Ovary (tissue), 7 donors: ENCODE measurements at regions not wholly inside any gene's neighbourhood (a gene's known extent, or its start where the extent isn't known, plus 50 kb on each side); places are given as distances from the start of the nearest gene placed in this dataset.

Experiments
- DNase-seq, 5 donors: peaks; one replicate each; pipeline ENCODE4 v3.0.0-alpha.2; 2019 to 2020
- H3K27ac ChIP-seq, 2 donors: fragments of 200-600 bp; one replicate each; pipeline versions ENCODE4 v1.5.1 to v1.8.0; 2019 to 2022
- H3K27me3 ChIP-seq: fragments of 200-600 bp; one replicate; pipeline ENCODE4 v1.8.0; 2022
- H3K36me3 ChIP-seq: fragments of 200-600 bp; sonication (generic); one replicate; pipeline ENCODE4 v1.5.1; 2019
- H3K4me1 ChIP-seq: one replicate; pipeline ENCODE4 v1.8.1; 2013; ENCODE audit warnings: mild to moderate bottlenecking, moderate library complexity; ENCODE audit not compliant: insufficient read depth
- H3K4me3 ChIP-seq: fragments of 200-600 bp; sonication (generic); one replicate; pipeline ENCODE4 v1.5.1; 2017
- H3K9me3 ChIP-seq, 2 donors: fragments of 200-600 bp in 1 of 2; sonication (generic) in 1 of 2; one replicate each; pipeline versions ENCODE4 v1.5.1 to v1.8.1; 2013 to 2019; ENCODE audit warnings: mild to moderate bottlenecking in 1 of 2, moderate library complexity in 1 of 2
- EP300 ChIP-seq: sonication (generic); formaldehyde crosslinking; IDR thresholded peaks from one replicate; pipeline ENCODE4 v1.6.1; 2017; ENCODE audit warnings: antibody characterized with exemption
- POLR2A ChIP-seq: fragments of 450-650 bp; IDR thresholded peaks from one replicate; pipeline ENCODE4 v1.6.1; 2017; ENCODE audit warnings: antibody characterized with exemption, mild to moderate bottlenecking, moderate library complexity
- WGBS, 3 donors: extraction: QIAGEN DNeasy Blood & Tissue Kit in 1 of 3; methylation state at CpG; one replicate each; pipeline versions ENCODE4 v1.1.5 to v1.1.7; 2013 to 2017; 5-methylcytosine and 5-hydroxymethylcytosine counted together
- intact Hi-C, 4 donors: fragments of 100-400 bp; cut with DNase I; formaldehyde crosslinking; loops; one replicate each; pipeline versions ENCODE4 v1.11.0 to v1.15.1; 2022 to 2023
- TF ChIP-seq, protein P1 (sequence below), 3 donors: fragments of 450-650 bp in 2 of 3; fragments of 200-600 bp in 1 of 3; IDR thresholded peaks; one replicate each; pipeline versions ENCODE4 v1.5.1 to v1.8.0; 2016 to 2022; ENCODE audit warnings: antibody characterized with exemption in 3 of 3, mild to moderate bottlenecking in 1 of 3
- donor health status: DM: no; HTN: no; CAD: no; lungs with moderate emphysema.
- donor health status: DM: no; HTN: no; CAD: no.
- donor health status: Bipolar disorder and iron deficiency.
- donor health status: DM: no; HTN: no; CAD: no.
- donor health status: DM: yes; HTN: yes; CAD: no.

- TF ChIP-seq, protein P1, sequence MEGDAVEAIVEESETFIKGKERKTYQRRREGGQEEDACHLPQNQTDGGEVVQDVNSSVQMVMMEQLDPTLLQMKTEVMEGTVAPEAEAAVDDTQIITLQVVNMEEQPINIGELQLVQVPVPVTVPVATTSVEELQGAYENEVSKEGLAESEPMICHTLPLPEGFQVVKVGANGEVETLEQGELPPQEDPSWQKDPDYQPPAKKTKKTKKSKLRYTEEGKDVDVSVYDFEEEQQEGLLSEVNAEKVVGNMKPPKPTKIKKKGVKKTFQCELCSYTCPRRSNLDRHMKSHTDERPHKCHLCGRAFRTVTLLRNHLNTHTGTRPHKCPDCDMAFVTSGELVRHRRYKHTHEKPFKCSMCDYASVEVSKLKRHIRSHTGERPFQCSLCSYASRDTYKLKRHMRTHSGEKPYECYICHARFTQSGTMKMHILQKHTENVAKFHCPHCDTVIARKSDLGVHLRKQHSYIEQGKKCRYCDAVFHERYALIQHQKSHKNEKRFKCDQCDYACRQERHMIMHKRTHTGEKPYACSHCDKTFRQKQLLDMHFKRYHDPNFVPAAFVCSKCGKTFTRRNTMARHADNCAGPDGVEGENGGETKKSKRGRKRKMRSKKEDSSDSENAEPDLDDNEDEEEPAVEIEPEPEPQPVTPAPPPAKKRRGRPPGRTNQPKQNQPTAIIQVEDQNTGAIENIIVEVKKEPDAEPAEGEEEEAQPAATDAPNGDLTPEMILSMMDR (IDR thresholded peaks at IDR 0.05): no peak
- no peak for TF ChIP-seq EP300
- TF ChIP-seq POLR2A: no peak
- intact Hi-C loops: no loop called here
- no peak overlapping the region for H3K27ac ChIP-seq
- WGBS, 3 donors: 79 to 87% (median 84%) methylated on average over 7 of the region's 7 CpGs
- no peak overlapping the region for H3K4me3 ChIP-seq
- H3K9me3 ChIP-seq: no peaks in the 10 kb centered on the region
- H3K27me3 ChIP-seq: no peaks in the 10 kb centered on the region
- H3K36me3 ChIP-seq: no peaks in the 10 kb centered on the region
- DNase-seq: no peak
- no peaks in the 10 kb centered on the region for H3K4me1 ChIP-seq
Observed at GRCh38 chr1:66438501-66438900, 95.5 kb upstream of the SGIP1 start.

DNA sequence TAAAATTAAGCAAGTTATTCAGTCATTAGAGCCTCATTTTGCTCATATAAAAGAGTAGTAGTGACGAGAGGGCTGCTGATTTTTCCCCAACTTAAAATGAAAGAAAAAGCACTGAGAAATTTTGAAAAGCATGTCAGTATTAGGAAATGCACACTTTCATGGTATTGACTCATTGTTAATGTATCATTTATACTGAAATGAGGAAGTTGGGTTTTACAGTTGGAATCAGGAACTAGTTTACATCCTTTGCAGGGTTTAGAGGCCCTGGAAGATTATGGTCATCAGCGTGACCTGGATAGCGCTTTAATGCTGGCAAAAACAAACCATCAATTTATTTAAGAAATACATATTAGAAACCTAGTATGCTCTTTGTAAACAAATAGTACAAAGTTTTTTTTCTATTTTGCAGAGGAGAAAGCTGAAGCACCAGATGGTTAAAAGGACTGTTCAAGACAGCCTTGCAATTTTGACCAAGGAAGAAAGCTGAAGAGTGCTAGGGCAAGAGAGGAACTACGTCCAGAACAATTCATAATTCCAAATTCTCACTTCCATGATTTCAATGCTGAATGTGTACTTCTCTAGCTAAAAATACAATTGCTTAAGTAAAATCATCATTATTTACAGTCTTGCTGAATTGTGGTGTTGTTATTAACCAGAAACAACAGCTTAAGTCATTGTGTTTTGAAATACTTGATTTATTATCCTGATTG, 94.8 kb upstream of the SGIP1 start:
- Histone ChIP-seq H3K36me3 (no peaks in the 10 kb centered on the region), H3K4me1 (no peaks in the 10 kb centered on the region), H3K4me3 (no peak overlapping the region), H3K27ac (no peak overlapping the region), H3K9me3 (no peaks in the 10 kb centered on the region), H3K27me3 (no peaks in the 10 kb centered on the region)
- no peak for DNase-seq
- WGBS, 3 donors: 73 to 84% (median 84%) methylated on average over 4 of the region's 4 CpGs
- no peak for TF ChIP-seq EP300
- intact Hi-C loops: no loop called here

- intact Hi-C loops: loop anchor here in 1 of 4 donors (10.0 kb wide), 1 partner anchor 489 kb away; no protein-coding TSS in a partner anchor
- H3K27ac ChIP-seq: no peak overlapping the region
- no peaks in the 10 kb centered on the region for H3K27me3 ChIP-seq
- 97 to 100% (median 99%) methylated on average over 1 of the region's 1 CpG for WGBS, 3 donors
- DNase-seq: no peak
- no peaks in the 10 kb centered on the region for H3K9me3 ChIP-seq
- TF ChIP-seq EP300 (no peak), POLR2A (no peak)
- TF ChIP-seq, protein P1 (IDR thresholded peaks at IDR 0.05): no peak
- no peaks in the 10 kb centered on the region for H3K36me3 ChIP-seq
- H3K4me1 ChIP-seq: no peaks in the 10 kb centered on the region
- H3K4me3 ChIP-seq: no peak overlapping the region
Observed at GRCh38 chr1:66443793-66444192, 90.2 kb upstream of the SGIP1 start.

DNA sequence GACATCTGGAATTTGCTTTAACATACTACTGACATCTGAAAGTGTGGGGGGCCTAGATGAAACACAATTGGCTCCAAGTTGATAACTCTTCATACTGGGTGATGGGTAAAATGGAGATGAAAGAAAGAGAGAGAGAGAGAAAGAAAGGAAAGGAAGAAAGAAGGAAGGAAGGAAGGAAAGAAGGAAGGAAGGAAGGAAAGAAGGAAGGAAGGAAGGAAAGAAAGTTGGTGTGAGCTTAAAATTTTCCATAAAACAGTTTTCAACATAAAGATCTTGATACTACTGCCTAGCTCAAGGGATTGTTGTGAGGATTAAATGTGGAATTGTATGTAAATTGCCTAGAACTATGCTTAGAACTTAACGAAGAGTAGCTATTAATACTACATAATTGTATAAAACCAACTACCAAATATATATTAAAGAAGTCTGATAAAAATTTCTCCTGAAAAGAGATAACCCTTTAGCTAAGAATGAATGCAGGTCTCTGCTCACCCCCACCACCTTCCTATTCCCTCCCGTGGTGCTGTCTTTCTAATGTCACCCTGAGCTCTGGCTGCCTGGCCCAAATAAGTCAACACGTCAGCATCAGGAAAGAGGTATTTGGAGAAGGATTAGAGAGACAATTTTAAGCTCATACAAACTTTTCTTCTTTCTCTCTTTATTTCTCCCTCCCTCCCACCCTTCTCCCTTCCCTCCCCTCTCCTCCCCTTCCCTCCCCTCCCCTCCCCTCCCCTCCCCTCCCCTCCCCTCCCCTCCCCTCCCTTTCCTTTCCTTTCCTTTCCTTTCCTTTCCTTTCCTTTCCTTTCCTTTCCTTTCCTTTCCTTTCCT, 89.3 kb upstream of the SGIP1 start:
- no peak overlapping the region for H3K27ac ChIP-seq
- no peaks in the 10 kb centered on the region for H3K36me3 ChIP-seq
- H3K27me3 ChIP-seq: no peaks in the 10 kb centered on the region
- DNase-seq: no peak
- no peaks in the 10 kb centered on the region for H3K9me3 ChIP-seq
- no peak overlapping the region for H3K4me3 ChIP-seq
- TF ChIP-seq, protein P1 (IDR thresholded peaks at IDR 0.05): no peak
- no peak for TF ChIP-seq EP300
- TF ChIP-seq POLR2A: no peak
- 79 to 88% (median 80%) methylated on average over 3 of the region's 3 CpGs for WGBS, 3 donors
- intact Hi-C loops: loop anchor here (5.0 to 10.0 kb wide), 3 partner anchors 192 to 490 kb away; no protein-coding TSS in a partner anchor
- no peaks in the 10 kb centered on the region for H3K4me1 ChIP-seq
